ENCODE measurements at regions not wholly inside any gene's neighbourhood (a gene's known extent, or its start where the extent isn't known, plus 50 kb on each side); places are given as distances from the start of the nearest gene placed in this dataset.

- Histone ChIP-seq H3K9me3 (ENCODE audit: control insufficient read depth in 4 of 4, low read length in 3 of 4) (no peaks in the 10 kb centered on the region), H3K4me1 (ENCODE audit: control insufficient read depth in 4 of 4, insufficient read depth in 4 of 4, low read length in 3 of 4) (no peaks in the 10 kb centered on the region), H3K36me3 (ENCODE audit: control insufficient read depth in 4 of 4, insufficient read depth in 3 of 4, low read depth in 1 of 4, low read length in 3 of 4) (no peaks in the 10 kb centered on the region), H3K4me3 (ENCODE audit: low read depth in 1 of 3, low read length in 3 of 3) (no peak overlapping the region), H3K9ac (ENCODE audit: low read depth in 1 of 2, low read length in 2 of 2) (no peak overlapping the region), H3K27me3 (ENCODE audit: control insufficient read depth in 4 of 4, insufficient read depth in 4 of 4, low read length in 3 of 4) (peaks cover 0 to 7% (median 0%) of the 10 kb centered on the region in 4 donors), H3K27ac (ENCODE audit: low read depth in 1 of 2, low read length in 2 of 2) (no peak overlapping the region)
- no peak for TF ChIP-seq HNF4G (IDR thresholded peaks at IDR 0.05)
- no peak for TF ChIP-seq RAD21 (IDR thresholded peaks at IDR 0.05)
- TF ChIP-seq, protein P1, sequence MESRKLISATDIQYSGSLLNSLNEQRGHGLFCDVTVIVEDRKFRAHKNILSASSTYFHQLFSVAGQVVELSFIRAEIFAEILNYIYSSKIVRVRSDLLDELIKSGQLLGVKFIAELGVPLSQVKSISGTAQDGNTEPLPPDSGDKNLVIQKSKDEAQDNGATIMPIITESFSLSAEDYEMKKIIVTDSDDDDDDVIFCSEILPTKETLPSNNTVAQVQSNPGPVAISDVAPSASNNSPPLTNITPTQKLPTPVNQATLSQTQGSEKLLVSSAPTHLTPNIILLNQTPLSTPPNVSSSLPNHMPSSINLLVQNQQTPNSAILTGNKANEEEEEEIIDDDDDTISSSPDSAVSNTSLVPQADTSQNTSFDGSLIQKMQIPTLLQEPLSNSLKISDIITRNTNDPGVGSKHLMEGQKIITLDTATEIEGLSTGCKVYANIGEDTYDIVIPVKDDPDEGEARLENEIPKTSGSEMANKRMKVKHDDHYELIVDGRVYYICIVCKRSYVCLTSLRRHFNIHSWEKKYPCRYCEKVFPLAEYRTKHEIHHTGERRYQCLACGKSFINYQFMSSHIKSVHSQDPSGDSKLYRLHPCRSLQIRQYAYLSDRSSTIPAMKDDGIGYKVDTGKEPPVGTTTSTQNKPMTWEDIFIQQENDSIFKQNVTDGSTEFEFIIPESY (IDR thresholded peaks at IDR 0.05): no peak
- TF ChIP-seq GABPA (IDR thresholded peaks at IDR 0.05 in 1 of 2, conservative IDR thresholded peaks at IDR 0.05 in 1 of 2): no peak
- 85% methylated on average over 4 of the region's 4 CpGs for WGBS
- no peak for DNase-seq (ENCODE audit: low spot score)
Measured at GRCh38 chr17:5718726-5719125, 134.4 kb upstream of the NLRP1 start.

DNA sequence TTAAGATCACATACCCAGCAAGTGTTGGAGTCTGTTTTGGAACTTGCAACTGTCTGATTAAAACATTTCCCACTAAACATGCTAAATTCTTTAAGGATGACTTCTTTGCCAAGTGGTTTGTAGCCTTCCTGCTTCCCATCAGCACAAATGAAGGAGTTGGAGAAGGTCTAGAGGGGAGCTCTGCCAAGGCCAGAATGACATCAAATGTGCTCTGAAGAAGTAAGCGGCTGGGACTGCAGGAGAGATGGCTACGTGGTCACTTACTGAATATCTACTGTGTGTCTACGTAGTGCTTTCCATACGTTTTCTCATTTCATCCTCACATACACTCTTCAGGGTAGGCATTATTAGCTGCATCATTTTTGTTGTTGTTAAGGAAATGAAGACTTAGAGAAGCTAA lies 135.7 kb upstream of the NLRP1 start:
- Histone ChIP-seq H3K4me1 (ENCODE audit: control insufficient read depth in 4 of 4, insufficient read depth in 4 of 4, low read length in 3 of 4) (no peaks in the 10 kb centered on the region), H3K9ac (ENCODE audit: low read depth in 1 of 2, low read length in 2 of 2) (no peak overlapping the region), H3K27ac (ENCODE audit: low read depth in 1 of 2, low read length in 2 of 2) (no peak overlapping the region), H3K4me3 (ENCODE audit: low read depth in 1 of 3, low read length in 3 of 3) (no peak overlapping the region), H3K36me3 (ENCODE audit: control insufficient read depth in 4 of 4, insufficient read depth in 3 of 4, low read depth in 1 of 4, low read length in 3 of 4) (no peaks in the 10 kb centered on the region), H3K9me3 (ENCODE audit: control insufficient read depth in 4 of 4, low read length in 3 of 4) (no peaks in the 10 kb centered on the region), H3K27me3 (ENCODE audit: control insufficient read depth in 4 of 4, insufficient read depth in 4 of 4, low read length in 3 of 4) (peaks cover 0 to 7% (median 0%) of the 10 kb centered on the region in 4 donors)
- no peak for TF ChIP-seq YY1 (IDR thresholded peaks at IDR 0.05)
- TF ChIP-seq RXRA (IDR thresholded peaks at IDR 0.05): no peak
- no peak for TF ChIP-seq FOXA2 (IDR thresholded peaks at IDR 0.05)
- TF ChIP-seq HNF4G (IDR thresholded peaks at IDR 0.05): no peak
- WGBS: 90% methylated on average over 4 of the region's 4 CpGs
- DNase-seq (ENCODE audit: low spot score): no peak

- Histone ChIP-seq H3K9ac (ENCODE audit: low read depth in 1 of 2, low read length in 2 of 2) (no peak overlapping the region), H3K27ac (ENCODE audit: low read depth in 1 of 2, low read length in 2 of 2) (no peak overlapping the region), H3K9me3 (ENCODE audit: control insufficient read depth in 4 of 4, low read length in 3 of 4) (no peaks in the 10 kb centered on the region), H3K4me3 (ENCODE audit: low read depth in 1 of 3, low read length in 3 of 3) (no peak overlapping the region), H3K4me1 (ENCODE audit: control insufficient read depth in 4 of 4, insufficient read depth in 4 of 4, low read length in 3 of 4) (no peaks in the 10 kb centered on the region), H3K36me3 (ENCODE audit: control insufficient read depth in 4 of 4, insufficient read depth in 3 of 4, low read depth in 1 of 4, low read length in 3 of 4) (no peaks in the 10 kb centered on the region), H3K27me3 (ENCODE audit: control insufficient read depth in 4 of 4, insufficient read depth in 4 of 4, low read length in 3 of 4) (peaks cover 0 to 5% (median 1%) of the 10 kb centered on the region in 4 donors)
- DNase-seq (ENCODE audit: low spot score): no peak
- 80% methylated on average over 6 of the region's 6 CpGs for WGBS
- TF ChIP-seq ATF3 (IDR thresholded peaks at IDR 0.05): no peak
- no peak for TF ChIP-seq TAF1 (conservative IDR thresholded peaks at IDR 0.05)
- no peak for TF ChIP-seq NR2F2 (IDR thresholded peaks at IDR 0.05)
- TF ChIP-seq MAX (IDR thresholded peaks at IDR 0.05): no peak
- TF ChIP-seq GABPA (IDR thresholded peaks at IDR 0.05 in 1 of 2, conservative IDR thresholded peaks at IDR 0.05 in 1 of 2): no peak
Measured at GRCh38 chr17:5730373-5730772, 146.1 kb upstream of the NLRP1 start.

- Histone ChIP-seq H3K4me3 (ENCODE audit: low read depth in 1 of 3, low read length in 3 of 3) (no peak overlapping the region), H3K27ac (ENCODE audit: low read depth in 1 of 2, low read length in 2 of 2) (no peak overlapping the region), H3K9me3 (ENCODE audit: control insufficient read depth in 4 of 4, low read length in 3 of 4) (no peaks in the 10 kb centered on the region), H3K27me3 (ENCODE audit: control insufficient read depth in 4 of 4, insufficient read depth in 4 of 4, low read length in 3 of 4) (peaks cover 0 to 5% (median 0%) of the 10 kb centered on the region in 4 donors), H3K4me1 (ENCODE audit: control insufficient read depth in 4 of 4, insufficient read depth in 4 of 4, low read length in 3 of 4) (no peaks in the 10 kb centered on the region), H3K9ac (ENCODE audit: low read depth in 1 of 2, low read length in 2 of 2) (no peak overlapping the region), H3K36me3 (ENCODE audit: control insufficient read depth in 4 of 4, insufficient read depth in 3 of 4, low read depth in 1 of 4, low read length in 3 of 4) (no peaks in the 10 kb centered on the region)
- TF ChIP-seq NR2F2 (IDR thresholded peaks at IDR 0.05): no peak
- TF ChIP-seq HNF4A (conservative IDR thresholded peaks at IDR 0.05): no peak
- no peak for TF ChIP-seq REST (IDR thresholded peaks at IDR 0.05)
- TF ChIP-seq, protein P1 (IDR thresholded peaks at IDR 0.05): no peak
- 42% methylated on average over 1 of the region's 1 CpG for WGBS
- no peak for DNase-seq (ENCODE audit: low spot score)
Measured at GRCh38 chr17:5740937-5741336, 156.6 kb upstream of the NLRP1 start.
